ENCODE measurements at regions not wholly inside any gene's neighbourhood (a gene's known extent, or its start where the extent isn't known, plus 50 kb on each side); places are given as distances from the start of the nearest gene placed in this dataset.
"Not testable (repeated sequence)": the region's sequence is repeated elsewhere in the genome, so short reads cannot be mapped to it uniquely, and the experiment has no call there.

GRCh38 chr5:90338712-90339372 is 70.7 kb downstream of the CETN3 start:
- no peak for DNase-seq

- DNase-seq, result no peak
These were observed 72.0 kb downstream of the CETN3 start for GRCh38 chr5:90337449-90338052.

- DNase-seq, result no peak
These were observed 72.8 kb downstream of the CETN3 start for GRCh38 chr5:90336752-90337151.

- no peak for DNase-seq
These were observed 74.8 kb downstream of the CETN3 start for GRCh38 chr5:90334741-90335140.

- no peak for DNase-seq
These were observed 79.6 kb downstream of the CETN3 start for GRCh38 chr5:90329911-90330310.

GRCh38 chr5:90326995-90327394 is 82.6 kb downstream of the CETN3 start:
- no peak for DNase-seq

GRCh38 chr5:90325093-90325492 is 84.5 kb downstream of the CETN3 start:
- DNase-seq, result no peak

GRCh38 chr5:90320348-90320747 is 89.2 kb downstream of the CETN3 start:
- DNase-seq, result not testable (repeated sequence)

GRCh38 chr5:90312027-90312426 is 97.5 kb downstream of the CETN3 start:
- DNase-seq, result no peak

GRCh38 chr5:90311401-90311800 is 98.2 kb downstream of the CETN3 start:
- no peak for DNase-seq

GRCh38 chr5:90308787-90309585 is 100.6 kb downstream of the CETN3 start:
- no peak for DNase-seq

GRCh38 chr5:90307782-90308181 is 101.8 kb downstream of the CETN3 start:
- DNase-seq, result no peak

- DNase-seq, result no peak
These were observed 102.2 kb downstream of the CETN3 start for GRCh38 chr5:90307322-90307721.

- no peak for DNase-seq
These were observed 102.9 kb downstream of the CETN3 start for GRCh38 chr5:90306613-90307012.

- no peak for DNase-seq
These were observed 104.4 kb downstream of the CETN3 start for GRCh38 chr5:90305041-90305720.

- DNase-seq, result no peak
These were observed 108.3 kb downstream of the CETN3 start for GRCh38 chr5:90301248-90301647.

- no peak for DNase-seq
These were observed 112.4 kb downstream of the CETN3 start for GRCh38 chr5:90297045-90297764.

GRCh38 chr5:90294604-90295003 is 115.0 kb downstream of the CETN3 start:
- DNase-seq, result no peak

GRCh38 chr5:90293931-90294330 is 115.6 kb downstream of the CETN3 start:
- DNase-seq, result no peak

GRCh38 chr5:90290648-90291047 is 118.9 kb downstream of the CETN3 start:
- no peak for DNase-seq

- no peak for DNase-seq
These were observed 119.7 kb downstream of the CETN3 start for GRCh38 chr5:90289837-90290236.

GRCh38 chr5:90287036-90287435 is 122.5 kb downstream of the CETN3 start:
- DNase-seq, result no peak

- no peak for DNase-seq
These were observed 124.0 kb downstream of the CETN3 start for GRCh38 chr5:90285581-90285980.

Measured in GOT3 (cell line).